ENCODE measurements at regions not wholly inside any gene's neighbourhood (a gene's known extent, or its start where the extent isn't known, plus 50 kb on each side); places are given as distances from the start of the nearest gene placed in this dataset.

GRCh38 chr2:221310730-221311129 is 261.4 kb downstream of the EPHA4 start:
- H3K36me3 ChIP-seq (ENCODE audit: insufficient read depth, low read length): no peaks in the 10 kb centered on the region
- H2AFZ ChIP-seq (ENCODE audit: low read length): no peak overlapping the region
- DNase-seq (ENCODE audit: insufficient read length, low spot score, missing footprints): no peak
- H3K4me3 ChIP-seq (ENCODE audit: insufficient read depth, low read length): no peak overlapping the region
- H3K27me3 ChIP-seq (ENCODE audit: insufficient read depth, low read length): no peaks in the 10 kb centered on the region
- no peaks in the 10 kb centered on the region for H3K9me3 ChIP-seq (ENCODE audit: low read depth, low read length)
- TF ChIP-seq, protein P1, sequence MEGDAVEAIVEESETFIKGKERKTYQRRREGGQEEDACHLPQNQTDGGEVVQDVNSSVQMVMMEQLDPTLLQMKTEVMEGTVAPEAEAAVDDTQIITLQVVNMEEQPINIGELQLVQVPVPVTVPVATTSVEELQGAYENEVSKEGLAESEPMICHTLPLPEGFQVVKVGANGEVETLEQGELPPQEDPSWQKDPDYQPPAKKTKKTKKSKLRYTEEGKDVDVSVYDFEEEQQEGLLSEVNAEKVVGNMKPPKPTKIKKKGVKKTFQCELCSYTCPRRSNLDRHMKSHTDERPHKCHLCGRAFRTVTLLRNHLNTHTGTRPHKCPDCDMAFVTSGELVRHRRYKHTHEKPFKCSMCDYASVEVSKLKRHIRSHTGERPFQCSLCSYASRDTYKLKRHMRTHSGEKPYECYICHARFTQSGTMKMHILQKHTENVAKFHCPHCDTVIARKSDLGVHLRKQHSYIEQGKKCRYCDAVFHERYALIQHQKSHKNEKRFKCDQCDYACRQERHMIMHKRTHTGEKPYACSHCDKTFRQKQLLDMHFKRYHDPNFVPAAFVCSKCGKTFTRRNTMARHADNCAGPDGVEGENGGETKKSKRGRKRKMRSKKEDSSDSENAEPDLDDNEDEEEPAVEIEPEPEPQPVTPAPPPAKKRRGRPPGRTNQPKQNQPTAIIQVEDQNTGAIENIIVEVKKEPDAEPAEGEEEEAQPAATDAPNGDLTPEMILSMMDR (IDR thresholded peaks at IDR 0.05; ENCODE audit: extremely low read depth, low read depth, low read length): no peak
- H3K4me2 ChIP-seq (ENCODE audit: insufficient read depth, low read length): no peak overlapping the region
- no peaks in the 10 kb centered on the region for H3K4me1 ChIP-seq (ENCODE audit: insufficient read depth, low read length)
- H4K20me1 ChIP-seq (ENCODE audit: insufficient read depth, low read length): no peaks in the 10 kb centered on the region
- H3K79me2 ChIP-seq (ENCODE audit: insufficient read depth, low read length): no peaks in the 10 kb centered on the region
- no peak overlapping the region for H3K27ac ChIP-seq (ENCODE audit: low read depth, low read length)

- no peak overlapping the region for H2AFZ ChIP-seq (ENCODE audit: low read length)
- no peaks in the 10 kb centered on the region for H3K9me3 ChIP-seq (ENCODE audit: low read depth, low read length)
- DNase-seq (ENCODE audit: insufficient read length, low spot score, missing footprints): no peak
- no peaks in the 10 kb centered on the region for H3K79me2 ChIP-seq (ENCODE audit: insufficient read depth, low read length)
- H3K36me3 ChIP-seq (ENCODE audit: insufficient read depth, low read length): no peaks in the 10 kb centered on the region
- H3K4me1 ChIP-seq (ENCODE audit: insufficient read depth, low read length): no peaks in the 10 kb centered on the region
- TF ChIP-seq, protein P1 (IDR thresholded peaks at IDR 0.05; ENCODE audit: extremely low read depth, low read depth, low read length): no peak
- no peak overlapping the region for H3K4me3 ChIP-seq (ENCODE audit: insufficient read depth, low read length)
- H4K20me1 ChIP-seq (ENCODE audit: insufficient read depth, low read length): no peaks in the 10 kb centered on the region
- H3K27me3 ChIP-seq (ENCODE audit: insufficient read depth, low read length): no peaks in the 10 kb centered on the region
- no peak overlapping the region for H3K4me2 ChIP-seq (ENCODE audit: insufficient read depth, low read length)
- H3K27ac ChIP-seq (ENCODE audit: low read depth, low read length): no peak overlapping the region
Measured at GRCh38 chr2:221312634-221313033, 259.5 kb downstream of the EPHA4 start.

GRCh38 chr2:221314786-221315185 is 257.3 kb downstream of the EPHA4 start:
- no peaks in the 10 kb centered on the region for H4K20me1 ChIP-seq (ENCODE audit: insufficient read depth, low read length)
- no peaks in the 10 kb centered on the region for H3K79me2 ChIP-seq (ENCODE audit: insufficient read depth, low read length)
- H3K27me3 ChIP-seq (ENCODE audit: insufficient read depth, low read length): no peaks in the 10 kb centered on the region
- no peaks in the 10 kb centered on the region for H3K4me1 ChIP-seq (ENCODE audit: insufficient read depth, low read length)
- TF ChIP-seq, protein P1 (IDR thresholded peaks at IDR 0.05; ENCODE audit: extremely low read depth, low read depth, low read length): no peak
- H3K4me2 ChIP-seq (ENCODE audit: insufficient read depth, low read length): no peak overlapping the region
- no peak for DNase-seq (ENCODE audit: insufficient read length, low spot score, missing footprints)
- H3K4me3 ChIP-seq (ENCODE audit: insufficient read depth, low read length): no peak overlapping the region
- H3K9me3 ChIP-seq (ENCODE audit: low read depth, low read length): no peaks in the 10 kb centered on the region
- no peak overlapping the region for H3K27ac ChIP-seq (ENCODE audit: low read depth, low read length)
- H2AFZ ChIP-seq (ENCODE audit: low read length): no peak overlapping the region
- no peaks in the 10 kb centered on the region for H3K36me3 ChIP-seq (ENCODE audit: insufficient read depth, low read length)

DNA sequence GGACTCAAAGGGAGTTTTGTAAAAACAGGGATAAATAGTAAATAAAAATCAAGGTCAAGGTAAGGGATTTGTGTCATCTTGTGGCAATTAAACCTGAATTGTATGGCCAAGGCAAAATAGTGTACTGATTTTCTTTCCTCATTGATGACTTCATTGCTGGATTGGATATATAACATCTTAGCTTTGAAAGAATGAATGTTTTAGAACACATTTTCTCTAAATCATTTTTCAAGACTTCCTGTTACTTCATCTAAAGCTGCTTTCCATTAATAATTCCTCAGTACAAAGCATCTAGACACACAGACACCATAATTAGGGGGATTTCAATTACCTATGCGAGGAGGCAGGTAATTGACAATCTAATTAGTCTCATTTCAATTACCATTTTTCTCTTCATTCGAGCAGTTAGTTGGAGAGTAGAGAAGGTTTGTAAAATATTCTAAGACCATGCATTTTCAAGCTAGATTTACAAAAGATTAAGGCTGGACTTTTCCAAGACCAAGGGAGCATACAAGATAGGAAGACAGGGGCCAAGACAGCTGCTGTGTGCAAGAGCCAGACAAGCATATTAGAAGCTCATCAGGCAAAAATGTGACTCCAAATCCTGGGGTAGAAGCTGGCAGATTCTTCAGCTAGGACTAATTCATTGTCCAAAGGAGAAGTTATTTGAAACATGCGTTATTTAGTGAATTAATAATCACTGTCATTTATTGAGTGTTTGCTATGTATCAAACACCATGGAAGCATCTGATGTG is 253.6 kb downstream of the EPHA4 start:
- no peak overlapping the region for H3K27ac ChIP-seq (ENCODE audit: low read depth, low read length)
- no peaks in the 10 kb centered on the region for H3K79me2 ChIP-seq (ENCODE audit: insufficient read depth, low read length)
- no peaks in the 10 kb centered on the region for H3K36me3 ChIP-seq (ENCODE audit: insufficient read depth, low read length)
- no peaks in the 10 kb centered on the region for H3K27me3 ChIP-seq (ENCODE audit: insufficient read depth, low read length)
- H3K4me2 ChIP-seq (ENCODE audit: insufficient read depth, low read length): no peak overlapping the region
- H2AFZ ChIP-seq (ENCODE audit: low read length): no peak overlapping the region
- TF ChIP-seq, protein P1 (IDR thresholded peaks at IDR 0.05; ENCODE audit: extremely low read depth, low read depth, low read length): no peak
- no peaks in the 10 kb centered on the region for H3K9me3 ChIP-seq (ENCODE audit: low read depth, low read length)
- H3K4me1 ChIP-seq (ENCODE audit: insufficient read depth, low read length): no peaks in the 10 kb centered on the region
- no peaks in the 10 kb centered on the region for H4K20me1 ChIP-seq (ENCODE audit: insufficient read depth, low read length)
- no peak for DNase-seq (ENCODE audit: insufficient read length, low spot score, missing footprints)
- no peak overlapping the region for H3K4me3 ChIP-seq (ENCODE audit: insufficient read depth, low read length)
